Fibroblast of skin of scalp (primary cell): ENCODE measurements at regions not wholly inside any gene's neighbourhood (a gene's known extent, or its start where the extent isn't known, plus 50 kb on each side); places are given as distances from the start of the nearest gene placed in this dataset.
"Not testable (repeated sequence)": the region's sequence is repeated elsewhere in the genome, so short reads cannot be mapped to it uniquely, and the experiment has no call there.

ENCODE experiments used
- DNase-seq: peaks from one replicate; pipeline ENCODE4 v3.0.0-alpha.2; 2013

GRCh38 chr4:132384709-132385108, 764.4 kb upstream of the PCDH10 start:
- DNase-seq: no peak

GRCh38 chr4:132386130-132386529, 763.0 kb upstream of the PCDH10 start:
- no peak for DNase-seq

- no peak for DNase-seq
Measured at GRCh38 chr4:132387060-132387459, 762.0 kb upstream of the PCDH10 start.

GRCh38 chr4:132395561-132395960, 753.5 kb upstream of the PCDH10 start:
- DNase-seq: no peak

GRCh38 chr4:132396636-132397035, 752.5 kb upstream of the PCDH10 start:
- peak; percentile 43 for DNase-seq

GRCh38 chr4:132417220-132417619, 731.9 kb upstream of the PCDH10 start:
- DNase-seq: no peak

GRCh38 chr4:132427125-132427524, 722.0 kb upstream of the PCDH10 start:
- DNase-seq: no peak

GRCh38 chr4:132437117-132437516, 712.0 kb upstream of the PCDH10 start:
- no peak for DNase-seq

- no peak for DNase-seq
Measured at GRCh38 chr4:132445386-132445785, 703.7 kb upstream of the PCDH10 start.

GRCh38 chr4:132457987-132458386, 691.1 kb upstream of the PCDH10 start:
- DNase-seq: not testable (repeated sequence)

GRCh38 chr4:132479543-132479942, 669.6 kb upstream of the PCDH10 start:
- no peak for DNase-seq

- DNase-seq: no peak
Measured at GRCh38 chr4:132488555-132488954, 660.5 kb upstream of the PCDH10 start.

GRCh38 chr4:132493476-132493875, 655.6 kb upstream of the PCDH10 start:
- no peak for DNase-seq

GRCh38 chr4:132495267-132495812, 653.8 kb upstream of the PCDH10 start:
- not testable (repeated sequence) for DNase-seq

GRCh38 chr4:132498215-132498614, 650.9 kb upstream of the PCDH10 start:
- DNase-seq: no peak

GRCh38 chr4:132502096-132502552, 647.0 kb upstream of the PCDH10 start:
- no peak for DNase-seq

GRCh38 chr4:132504438-132504837, 644.7 kb upstream of the PCDH10 start:
- DNase-seq: no peak

GRCh38 chr4:132506568-132506967, 642.5 kb upstream of the PCDH10 start:
- no peak for DNase-seq

- DNase-seq: no peak
Measured at GRCh38 chr4:132513491-132513890, 635.6 kb upstream of the PCDH10 start.

GRCh38 chr4:132526652-132527051, 622.4 kb upstream of the PCDH10 start:
- no peak for DNase-seq

- DNase-seq: no peak
Measured at GRCh38 chr4:132527817-132528216, 621.3 kb upstream of the PCDH10 start.

GRCh38 chr4:132530861-132531260, 618.2 kb upstream of the PCDH10 start:
- no peak for DNase-seq

GRCh38 chr4:132540268-132540667, 608.8 kb upstream of the PCDH10 start:
- DNase-seq: no peak

- DNase-seq: no peak
Measured at GRCh38 chr4:132540797-132541196, 608.3 kb upstream of the PCDH10 start.

GRCh38 chr4:132542228-132542627, 606.9 kb upstream of the PCDH10 start:
- DNase-seq: no peak
